ENCODE measurements at regions not wholly inside any gene's neighbourhood (a gene's known extent, or its start where the extent isn't known, plus 50 kb on each side); places are given as distances from the start of the nearest gene placed in this dataset.

- TF ChIP-seq NR2C1 (IDR thresholded peaks at IDR 0.05), result no peak
- no peak for TF ChIP-seq ZNF274 (IDR thresholded peaks at IDR 0.05; ENCODE audit: insufficient read depth, insufficient read length)
- TF ChIP-seq LARP7 (IDR thresholded peaks at IDR 0.05), result no peak
- no peak for TF ChIP-seq ZBTB11 (CRISPR knock-in tag; IDR thresholded peaks at IDR 0.05)
Measured at GRCh38 chr16:24418733-24419132, 120.6 kb upstream of the RBBP6 start (continued).

- Histone ChIP-seq H3K4me2 (ENCODE audit: control insufficient read depth, insufficient read depth) (no peak overlapping the region), H3K9ac (ENCODE audit: control insufficient read depth, insufficient read depth, low read length) (no peak overlapping the region), H3K4me1 (ENCODE audit: control insufficient read depth, insufficient read depth, low read length) (no peaks in the 10 kb centered on the region), H3K36me3 (ENCODE audit: control insufficient read depth in 2 of 2, insufficient read depth in 2 of 2, low read length in 1 of 2) (no peaks in the 10 kb centered on the region), H3K4me3 (no peak overlapping the region), H2AFZ (ENCODE audit: control insufficient read depth, low read depth, low read length) (no peak overlapping the region), H3K79me2 (ENCODE audit: control insufficient read depth, insufficient read depth, low read length) (no peaks in the 10 kb centered on the region), H3K27ac (ENCODE audit: control insufficient read depth, insufficient read depth) (no peak overlapping the region), H4K20me1 (ENCODE audit: control insufficient read depth, insufficient read depth) (no peaks in the 10 kb centered on the region), H3K9me3 (replicated peaks; ENCODE audit: control insufficient read depth, insufficient read depth, low read length) (no peaks in the 10 kb centered on the region), H3K27me3 (replicated peaks in 1 of 2; ENCODE audit: control insufficient read depth in 2 of 2, insufficient read depth in 2 of 2, low read length in 1 of 2) (no peaks in the 10 kb centered on the region)
- FAIRE-seq (no peak), DNase-seq (ENCODE audit: low read depth, low spot score) (no peak), ATAC-seq (no peak)
- in situ Hi-C loops (cut with MboI), result no loop called here
- RAD21 ChIA-PET (ENCODE audit: unreplicated experiment), result no interaction called here
- POLR2A ChIA-PET, result no interaction called here
- SMC1A ChIA-PET (ENCODE audit: uncharacterized antibody, unreplicated experiment), result interaction anchor here (1.3 kb wide), 1 partner anchor 8 kb away, joined by 3 read pairs; no protein-coding TSS in a partner anchor
- WGBS (ENCODE audit: insufficient coverage, insufficient replicate concordance, low lambda C conversion rate, missing lambda C conversion rate), result 58% methylated on average over 4 of the region's 4 CpGs
- intact Hi-C loops (cut with micrococcal nuclease; ENCODE audit: unreplicated experiment), result no loop called here
- CTCF ChIA-PET, result no interaction called here
- no TSS peak for BruUV-seq (replicated peaks)
- TF ChIP-seq USF2 (IDR thresholded peaks at IDR 0.05; ENCODE audit: borderline replicate concordance, low read depth, low read length) (no peak), ASH2L (IDR thresholded peaks at IDR 0.05; ENCODE audit: borderline replicate concordance, low read depth) (no peak), ZNF274 (IDR thresholded peaks at IDR 0.05; ENCODE audit: insufficient read depth, insufficient read length) (no peak), TCF3 (IDR thresholded peaks at IDR 0.05; ENCODE audit: borderline replicate concordance, insufficient read depth, low read depth, low read length) (no peak), PKNOX1 (IDR thresholded peaks at IDR 0.05) (no peak), PRDM15 (CRISPR knock-in tag; IDR thresholded peaks at IDR 0.05) (no peak)
Measured at GRCh38 chr16:24423312-24423711, 116.1 kb upstream of the RBBP6 start.

All from GM12878 (cell line).